Esophagus muscularis mucosa (tissue), 4 donors: ENCODE measurements at regions not wholly inside any gene's neighbourhood (a gene's known extent, or its start where the extent isn't known, plus 50 kb on each side); places are given as distances from the start of the nearest gene placed in this dataset.

Source experiments
- CTCF ChIP-seq, 3 experiments: fragments of 200-600 bp in 2 of 3; fragments of 450-650 bp in 1 of 3; sonication (generic) in 2 of 3; IDR thresholded peaks; one replicate each; pipeline ENCODE4 v1.5.1; 2017 to 2019; ENCODE audit warnings: antibody characterized with exemption in 3 of 3, mild to moderate bottlenecking in 2 of 3, moderate library complexity in 1 of 3
- EP300 ChIP-seq: sonication (generic); formaldehyde crosslinking; IDR thresholded peaks from one replicate; pipeline ENCODE4 v1.6.1; 2017; ENCODE audit warnings: antibody characterized with exemption
- POLR2A ChIP-seq: fragments of 450-650 bp; IDR thresholded peaks from one replicate; pipeline ENCODE4 v1.6.1; 2017; ENCODE audit warnings: antibody characterized with exemption, moderate library complexity, mild to moderate bottlenecking, low read depth
- POLR2AphosphoS5 ChIP-seq, 2 donors: sonication (generic); formaldehyde crosslinking; IDR thresholded peaks; one replicate each; pipeline ENCODE4 v1.6.1; 2017; ENCODE audit warnings: antibody characterized with exemption in 2 of 2

- no peak for TF ChIP-seq CTCF (IDR thresholded peaks at IDR 0.05)
- TF ChIP-seq EP300, result no peak
- TF ChIP-seq POLR2A, result no peak
- no peak for TF ChIP-seq POLR2AphosphoS5 (IDR thresholded peaks at IDR 0.05)
These were observed 122.5 kb downstream of the SOCS6 start for GRCh38 chr18:70411307-70411706.
